ENCODE measurements at regions not wholly inside any gene's neighbourhood (a gene's known extent, or its start where the extent isn't known, plus 50 kb on each side); places are given as distances from the start of the nearest gene placed in this dataset.

DNA sequence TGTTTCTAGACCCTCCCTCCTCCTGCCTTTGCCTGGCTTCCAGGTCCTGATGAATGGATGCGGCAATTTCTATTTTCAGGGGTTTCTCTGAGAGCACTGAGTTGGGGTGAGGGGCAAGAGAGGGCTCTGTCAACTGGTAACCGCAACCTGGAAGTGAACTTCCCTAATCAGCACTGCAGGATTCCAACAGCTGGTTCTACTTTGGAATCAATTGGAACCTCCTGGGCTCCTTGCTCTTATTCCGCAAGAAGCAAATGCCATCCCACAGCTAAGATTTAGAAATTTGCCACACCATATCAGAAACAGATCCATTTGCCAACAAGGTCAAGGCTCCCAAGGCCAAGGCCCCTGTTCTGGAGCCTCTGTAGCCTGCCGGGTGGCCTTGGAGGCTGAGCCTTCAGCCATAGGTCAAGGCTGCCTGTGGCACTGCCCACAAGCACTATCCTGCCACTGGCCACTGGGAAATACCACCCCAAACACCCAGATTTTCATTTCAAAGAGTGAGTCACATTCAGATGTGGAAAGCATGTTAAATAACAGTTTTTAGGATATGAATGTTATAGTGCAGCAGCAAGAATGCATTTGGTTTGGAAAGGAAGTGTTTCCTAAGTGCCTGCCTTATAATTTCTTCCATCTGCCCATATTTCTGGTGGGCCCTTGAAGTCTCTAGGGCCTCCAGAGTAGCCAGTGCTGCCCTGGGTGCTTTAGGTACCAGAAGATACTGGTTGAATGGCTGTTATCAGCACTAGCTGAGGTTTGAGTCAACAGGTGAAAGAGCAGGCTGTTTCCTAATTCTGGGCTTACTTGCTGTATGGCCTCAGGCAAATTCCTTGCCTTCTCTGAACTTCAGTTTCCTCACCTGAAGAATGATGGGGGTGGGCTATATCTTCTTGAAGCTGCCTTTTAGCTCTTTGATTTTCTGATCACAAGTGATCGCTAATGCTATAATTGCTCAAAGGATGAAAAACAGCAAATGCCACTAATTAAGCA, 56.3 kb upstream of the JUN start:
- TF ChIP-seq, protein P1, sequence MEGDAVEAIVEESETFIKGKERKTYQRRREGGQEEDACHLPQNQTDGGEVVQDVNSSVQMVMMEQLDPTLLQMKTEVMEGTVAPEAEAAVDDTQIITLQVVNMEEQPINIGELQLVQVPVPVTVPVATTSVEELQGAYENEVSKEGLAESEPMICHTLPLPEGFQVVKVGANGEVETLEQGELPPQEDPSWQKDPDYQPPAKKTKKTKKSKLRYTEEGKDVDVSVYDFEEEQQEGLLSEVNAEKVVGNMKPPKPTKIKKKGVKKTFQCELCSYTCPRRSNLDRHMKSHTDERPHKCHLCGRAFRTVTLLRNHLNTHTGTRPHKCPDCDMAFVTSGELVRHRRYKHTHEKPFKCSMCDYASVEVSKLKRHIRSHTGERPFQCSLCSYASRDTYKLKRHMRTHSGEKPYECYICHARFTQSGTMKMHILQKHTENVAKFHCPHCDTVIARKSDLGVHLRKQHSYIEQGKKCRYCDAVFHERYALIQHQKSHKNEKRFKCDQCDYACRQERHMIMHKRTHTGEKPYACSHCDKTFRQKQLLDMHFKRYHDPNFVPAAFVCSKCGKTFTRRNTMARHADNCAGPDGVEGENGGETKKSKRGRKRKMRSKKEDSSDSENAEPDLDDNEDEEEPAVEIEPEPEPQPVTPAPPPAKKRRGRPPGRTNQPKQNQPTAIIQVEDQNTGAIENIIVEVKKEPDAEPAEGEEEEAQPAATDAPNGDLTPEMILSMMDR (IDR thresholded peaks at IDR 0.05) = no peak
- no peak for TF ChIP-seq POLR2A (IDR thresholded peaks at IDR 0.05)

All from lower leg skin (tissue), 3 donors.